Activated CD4-positive, alpha-beta memory T cell treated with anti-CD3 and anti-CD28 coated beads for 36 hours (primary cell): ENCODE measurements at regions not wholly inside any gene's neighbourhood (a gene's known extent, or its start where the extent isn't known, plus 50 kb on each side); places are given as distances from the start of the nearest gene placed in this dataset.

ENCODE experiments used
- CTCF ChIA-PET: fragments of 350-600 bp; sonication (Branson Sonifier 250); formaldehyde crosslinking; loops from one replicate; lab custom pipeline; 2021; ENCODE audit warnings: antibody characterized with exemption, inconsistent platforms; lab: Charles Lee
- POLR2A ChIA-PET: fragments of 350-600 bp; sonication (Branson Sonifier 250); formaldehyde crosslinking; loops from one replicate; lab custom pipeline; 2021; ENCODE audit warnings: antibody characterized with exemption; lab: Charles Lee
- DNase-seq: peaks from one replicate; pipeline ENCODE4 v3.0.0-alpha.2; 2020
- H3K27ac Mint-ChIP-seq: one replicate; pipeline ENCODE4 v1.8.0; 2021; ENCODE audit warnings: mixed read lengths
- H3K27me3 Mint-ChIP-seq: one replicate; pipeline ENCODE4 v1.8.0; 2021; ENCODE audit warnings: mixed read lengths
- H3K36me3 Mint-ChIP-seq: one replicate; pipeline ENCODE4 v1.8.0; 2021; ENCODE audit warnings: mixed read lengths
- H3K4me1 Mint-ChIP-seq: one replicate; pipeline ENCODE4 v1.8.0; 2021; ENCODE audit warnings: low read depth, mixed read lengths
- H3K4me3 Mint-ChIP-seq: one replicate; pipeline ENCODE4 v1.8.0; 2021; ENCODE audit warnings: mild to moderate bottlenecking, mixed read lengths
- H3K9me3 Mint-ChIP-seq: one replicate; pipeline ENCODE4 v1.8.0; 2021; ENCODE audit warnings: mixed read lengths
- intact Hi-C: fragments of 100-400 bp; cut with micrococcal nuclease; formaldehyde crosslinking; loops from one replicate; pipeline ENCODE4 v1.15.1; 2023

DNA sequence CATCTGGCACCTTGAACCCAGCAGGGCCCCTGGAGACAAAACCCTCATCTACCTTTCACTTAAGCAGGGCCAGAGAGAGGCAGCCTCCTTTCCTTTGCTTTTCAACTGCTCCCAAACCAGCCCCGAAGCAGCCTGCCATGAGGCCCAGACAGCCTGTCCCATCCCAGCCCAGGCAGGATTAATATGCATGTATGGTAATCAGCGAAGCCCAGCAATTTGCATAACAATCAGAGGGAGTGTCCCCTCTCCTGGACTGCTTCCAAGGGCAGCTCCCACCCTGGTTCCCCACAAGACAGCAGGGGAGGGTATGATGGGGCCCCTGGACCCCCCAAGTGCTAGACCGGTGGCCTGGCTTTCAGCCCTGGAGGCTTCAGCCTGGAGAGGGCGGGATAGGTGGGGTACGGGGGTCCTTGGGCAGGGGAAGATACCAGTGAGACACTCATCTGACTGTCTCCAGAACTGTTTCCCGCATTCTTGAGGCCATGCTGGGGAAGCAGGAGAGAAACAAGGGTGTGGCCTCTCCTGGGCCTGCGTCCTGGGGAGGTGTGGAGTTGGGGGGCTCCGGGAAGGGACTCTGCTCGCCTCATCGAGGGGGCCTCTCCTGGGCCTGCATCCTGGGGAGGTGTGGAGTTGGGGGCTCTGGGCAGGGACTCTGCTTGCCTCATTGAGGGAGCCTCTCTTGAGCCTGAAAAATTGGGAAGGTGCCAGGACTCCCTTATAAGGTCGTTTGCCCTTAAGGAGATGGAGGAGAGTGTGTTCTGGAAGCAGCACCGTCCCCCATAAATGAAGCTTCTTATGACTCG lies 93.2 kb upstream of the PRR5 start:
- Mint-ChIP-seq H3K27me3 (peaks cover 19% of the 10 kb centered on the region), H3K4me1 (no peaks in the 10 kb centered on the region), H3K4me3 (no peak overlapping the region), H3K27ac (no peak overlapping the region), H3K9me3 (peaks cover 30% of the 10 kb centered on the region), H3K36me3 (no peaks in the 10 kb centered on the region)
- CTCF ChIA-PET: interaction anchor here (1.4 kb wide), 1 partner anchor 17 kb away, joined by 6 read pairs; no protein-coding TSS in a partner anchor
- POLR2A ChIA-PET: no interaction called here
- intact Hi-C loops: no loop called here
- DNase-seq: no peak

DNA sequence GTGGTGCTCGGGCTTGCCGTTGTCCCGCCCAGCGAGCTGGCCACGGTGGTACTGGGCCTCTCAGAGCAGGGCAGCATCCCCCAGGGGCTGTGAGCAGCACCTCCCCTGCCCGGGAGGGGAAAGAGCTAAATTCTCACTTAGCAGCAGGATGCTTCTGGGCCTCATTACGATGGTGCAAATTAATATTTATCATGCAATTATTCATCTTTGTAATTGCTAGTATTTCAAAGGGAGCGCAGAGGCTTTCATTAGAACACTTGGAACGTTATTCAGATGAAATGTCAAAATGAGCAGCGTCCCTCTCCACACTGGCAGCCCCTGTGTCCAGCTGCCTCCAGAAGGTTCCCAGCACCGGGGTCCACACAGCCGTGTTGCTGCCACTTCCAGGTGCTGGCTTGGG lies 95.9 kb upstream of the PRR5 start:
- DNase-seq: no peak
- ChIA-PET POLR2A (no interaction called here), CTCF (no interaction called here)
- intact Hi-C loops: no loop called here
- no peak overlapping the region for H3K4me3 Mint-ChIP-seq
- H3K9me3 Mint-ChIP-seq: peaks cover 8% of the 10 kb centered on the region
- no peak overlapping the region for H3K27ac Mint-ChIP-seq
- peaks cover 21% of the 10 kb centered on the region for H3K27me3 Mint-ChIP-seq
- no peaks in the 10 kb centered on the region for H3K4me1 Mint-ChIP-seq
- H3K36me3 Mint-ChIP-seq: no peaks in the 10 kb centered on the region

- CTCF ChIA-PET: no interaction called here
- Mint-ChIP-seq H3K9me3 (peaks cover 4% of the 10 kb centered on the region), H3K36me3 (no peaks in the 10 kb centered on the region), H3K27me3 (peaks cover 21% of the 10 kb centered on the region), H3K4me3 (no peak overlapping the region), H3K27ac (no peak overlapping the region), H3K4me1 (no peaks in the 10 kb centered on the region)
- intact Hi-C loops: no loop called here
- no peak for DNase-seq
- POLR2A ChIA-PET: no interaction called here
Observed at GRCh38 chr22:44605486-44605885, 96.5 kb upstream of the PRR5 start.

DNA sequence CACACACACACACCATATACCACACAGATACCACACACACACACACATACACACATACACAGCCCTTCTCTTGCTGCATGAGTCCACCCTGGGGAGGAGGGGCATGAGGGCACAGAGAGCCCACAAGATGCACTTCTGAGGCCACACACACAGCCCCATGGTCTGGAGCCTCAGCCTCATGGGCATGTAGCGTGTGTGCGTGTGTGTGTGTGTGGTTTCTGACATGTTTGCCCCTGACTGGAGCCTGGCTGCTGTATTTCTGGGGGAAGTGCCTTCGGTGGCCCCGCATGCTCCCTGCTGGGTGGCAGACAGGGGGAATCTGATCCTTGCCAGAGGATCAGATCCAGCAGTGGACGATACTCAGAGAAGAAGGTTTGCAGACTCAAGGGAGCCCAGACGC lies 97.0 kb upstream of the PRR5 start:
- intact Hi-C loops: no loop called here
- POLR2A ChIA-PET: no interaction called here
- no peaks in the 10 kb centered on the region for H3K36me3 Mint-ChIP-seq
- H3K27me3 Mint-ChIP-seq: peaks cover 21% of the 10 kb centered on the region
- H3K27ac Mint-ChIP-seq: no peak overlapping the region
- DNase-seq: no peak
- no peaks in the 10 kb centered on the region for H3K9me3 Mint-ChIP-seq
- no peak overlapping the region for H3K4me3 Mint-ChIP-seq
- CTCF ChIA-PET: no interaction called here
- H3K4me1 Mint-ChIP-seq: no peaks in the 10 kb centered on the region

DNA sequence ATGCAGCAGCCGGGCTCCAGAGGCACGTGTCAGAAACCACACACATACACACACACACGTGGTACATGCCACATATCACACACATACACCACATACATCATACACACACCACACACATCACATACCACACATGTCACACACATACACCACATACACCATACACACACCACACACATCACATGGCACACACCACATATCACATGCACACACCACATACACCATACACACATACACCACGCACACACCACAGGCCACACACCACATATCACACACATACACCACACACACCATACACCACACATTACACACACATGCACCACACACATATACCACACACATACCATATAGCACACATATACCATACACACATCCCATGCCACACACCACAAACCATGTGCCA lies 97.5 kb upstream of the PRR5 start:
- CTCF ChIA-PET: no interaction called here
- POLR2A ChIA-PET: no interaction called here
- no peak overlapping the region for H3K4me3 Mint-ChIP-seq

DNA sequence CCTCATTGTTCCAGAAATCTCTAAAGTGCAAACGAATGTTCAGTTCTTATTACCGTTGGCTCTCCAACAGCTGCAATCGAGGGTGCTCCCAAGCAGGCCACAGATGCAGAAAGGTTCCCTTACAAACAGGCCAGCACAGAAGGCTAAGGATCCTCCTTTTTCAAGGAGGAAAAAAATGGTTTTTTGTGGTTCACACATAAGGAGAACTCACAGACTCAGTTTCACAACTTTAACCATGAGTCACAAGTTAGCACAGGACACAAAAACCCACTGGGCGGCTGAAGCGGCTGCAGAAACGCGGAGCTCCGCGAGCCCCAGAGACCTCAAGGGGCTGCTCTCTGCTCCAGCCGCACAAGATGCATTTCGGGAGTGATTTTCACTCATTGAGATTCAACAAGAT lies 98.2 kb upstream of the PRR5 start:
- CTCF ChIA-PET: no interaction called here
- POLR2A ChIA-PET: no interaction called here
- H3K27ac Mint-ChIP-seq: no peak overlapping the region
- H3K27me3 Mint-ChIP-seq: peaks cover 21% of the 10 kb centered on the region
- H3K4me1 Mint-ChIP-seq: no peaks in the 10 kb centered on the region
- intact Hi-C loops: no loop called here
- no peak for DNase-seq
- no peaks in the 10 kb centered on the region for H3K9me3 Mint-ChIP-seq
- H3K36me3 Mint-ChIP-seq: no peaks in the 10 kb centered on the region
- no peak overlapping the region for H3K4me3 Mint-ChIP-seq

More for the DNA sequence above, 97.5 kb upstream of the PRR5 start:
- intact Hi-C loops: no loop called here
- no peaks in the 10 kb centered on the region for H3K36me3 Mint-ChIP-seq
- H3K27ac Mint-ChIP-seq: no peak overlapping the region
- H3K9me3 Mint-ChIP-seq: no peaks in the 10 kb centered on the region
- H3K27me3 Mint-ChIP-seq: peaks cover 21% of the 10 kb centered on the region
- no peaks in the 10 kb centered on the region for H3K4me1 Mint-ChIP-seq
- DNase-seq: no peak

DNA sequence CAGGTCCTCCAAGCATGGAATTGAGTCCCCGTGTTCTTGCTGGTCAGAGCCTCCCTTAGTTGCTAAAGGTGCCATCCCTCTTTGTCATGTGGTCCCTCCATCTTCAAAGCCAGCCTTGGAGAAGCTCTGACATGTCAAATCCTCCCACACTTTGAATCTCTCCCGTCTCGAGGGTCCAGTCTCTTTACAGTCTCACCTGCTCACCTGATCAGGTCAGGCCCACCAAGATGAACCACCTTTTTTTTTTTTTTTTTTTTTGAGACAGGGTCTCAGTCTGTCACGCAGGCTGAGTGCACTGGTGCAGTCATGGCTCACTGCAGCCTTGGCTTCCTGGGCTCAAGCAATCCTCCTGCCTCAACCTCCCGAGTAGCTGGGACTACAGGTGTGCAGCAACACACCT lies 100.3 kb upstream of the PRR5 start:
- Mint-ChIP-seq H3K27me3 (peaks cover 15% of the 10 kb centered on the region), H3K36me3 (no peaks in the 10 kb centered on the region), H3K27ac (no peak overlapping the region), H3K9me3 (no peaks in the 10 kb centered on the region), H3K4me3 (no peak overlapping the region), H3K4me1 (no peaks in the 10 kb centered on the region)
- ChIA-PET CTCF (no interaction called here), POLR2A (interaction anchor here (0.6 to 1.1 kb wide), 2 partner anchors 51 to 304 kb away, joined by 3 read pairs; no protein-coding TSS in a partner anchor)
- intact Hi-C loops: no loop called here
- no peak for DNase-seq

DNA sequence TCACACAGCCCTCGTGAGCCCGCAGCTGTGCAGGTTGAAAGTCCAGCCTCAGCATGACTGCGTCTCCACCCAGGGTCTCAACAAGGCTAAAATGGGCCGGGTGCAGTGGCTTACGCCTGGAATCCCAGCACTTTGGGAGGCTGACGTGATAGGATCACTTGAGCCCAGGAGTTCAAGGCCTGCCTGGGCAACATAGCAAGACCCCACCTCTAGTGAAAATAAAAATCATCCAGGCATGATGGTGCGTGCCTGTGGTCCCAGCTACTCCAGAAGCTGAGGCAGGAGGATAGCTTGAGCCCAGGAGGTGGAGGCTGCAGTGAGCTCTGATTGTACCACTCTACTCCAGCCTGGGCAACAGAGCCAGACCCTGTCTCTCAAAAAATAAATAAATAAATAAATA lies 100.8 kb upstream of the PRR5 start:
- ChIA-PET POLR2A (interaction anchor here (1.1 kb wide), 1 partner anchor 50 kb away, joined by 3 read pairs; no protein-coding TSS in a partner anchor), CTCF (no interaction called here)
- peaks cover 16% of the 10 kb centered on the region for H3K27me3 Mint-ChIP-seq

GRCh38 chr22:44600207-44600785 lies 101.7 kb upstream of the PRR5 start:
- H3K9me3 Mint-ChIP-seq: no peaks in the 10 kb centered on the region
- intact Hi-C loops: no loop called here
- peaks cover 18% of the 10 kb centered on the region for H3K27me3 Mint-ChIP-seq
- no peak overlapping the region for H3K4me3 Mint-ChIP-seq
- ChIA-PET POLR2A (no interaction called here), CTCF (no interaction called here)
- no peak overlapping the region for H3K27ac Mint-ChIP-seq
- H3K4me1 Mint-ChIP-seq: peaks cover 2% of the 10 kb centered on the region
- H3K36me3 Mint-ChIP-seq: no peaks in the 10 kb centered on the region
- no peak for DNase-seq

More for the DNA sequence above, 100.8 kb upstream of the PRR5 start:
- Mint-ChIP-seq H3K9me3 (no peaks in the 10 kb centered on the region), H3K36me3 (no peaks in the 10 kb centered on the region), H3K27ac (no peak overlapping the region), H3K4me3 (no peak overlapping the region), H3K4me1 (no peaks in the 10 kb centered on the region)
- intact Hi-C loops: no loop called here
- no peak for DNase-seq

DNA sequence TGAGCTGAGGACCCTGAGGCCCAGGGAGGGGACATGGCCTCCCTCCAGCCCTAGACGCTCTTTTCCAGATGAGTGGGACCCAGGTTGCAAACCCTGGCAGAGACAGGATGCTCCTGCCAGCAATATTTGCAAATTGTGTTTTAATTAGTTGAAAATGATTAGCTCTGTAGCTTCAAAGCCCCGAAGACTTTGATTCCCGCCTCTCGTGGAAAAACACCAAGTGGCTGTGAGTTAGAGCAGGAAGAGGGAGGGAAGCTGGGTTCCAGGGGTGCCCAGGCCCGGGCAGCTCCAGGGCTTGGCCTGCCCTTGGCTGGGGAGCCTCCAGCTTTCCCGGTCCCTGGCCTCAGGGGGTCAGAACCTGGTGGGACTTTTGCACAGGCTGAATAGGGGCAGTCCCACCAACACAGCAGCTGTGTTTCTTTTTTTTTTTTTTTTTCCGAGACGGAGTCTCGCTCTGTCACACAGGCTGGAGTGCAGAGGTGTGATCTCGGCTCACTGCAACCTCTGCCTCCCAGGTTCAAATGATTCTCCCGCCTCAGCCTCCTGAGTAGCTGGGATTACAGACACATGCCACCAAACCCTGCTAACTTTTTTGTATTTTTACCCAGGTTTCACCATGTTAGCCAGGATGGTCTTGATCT lies 101.6 kb upstream of the RTL6 start:
- Mint-ChIP-seq H3K27ac (no peak overlapping the region), H3K9me3 (no peaks in the 10 kb centered on the region), H3K4me1 (peaks cover 2% of the 10 kb centered on the region), H3K27me3 (peaks cover 18% of the 10 kb centered on the region), H3K4me3 (no peak overlapping the region), H3K36me3 (no peaks in the 10 kb centered on the region)
- intact Hi-C loops: no loop called here
- POLR2A ChIA-PET: no interaction called here
- no peak for DNase-seq
- CTCF ChIA-PET: interaction anchor here (1.4 kb wide), 1 partner anchor 26 kb away, joined by 3 read pairs; no protein-coding TSS in a partner anchor

DNA sequence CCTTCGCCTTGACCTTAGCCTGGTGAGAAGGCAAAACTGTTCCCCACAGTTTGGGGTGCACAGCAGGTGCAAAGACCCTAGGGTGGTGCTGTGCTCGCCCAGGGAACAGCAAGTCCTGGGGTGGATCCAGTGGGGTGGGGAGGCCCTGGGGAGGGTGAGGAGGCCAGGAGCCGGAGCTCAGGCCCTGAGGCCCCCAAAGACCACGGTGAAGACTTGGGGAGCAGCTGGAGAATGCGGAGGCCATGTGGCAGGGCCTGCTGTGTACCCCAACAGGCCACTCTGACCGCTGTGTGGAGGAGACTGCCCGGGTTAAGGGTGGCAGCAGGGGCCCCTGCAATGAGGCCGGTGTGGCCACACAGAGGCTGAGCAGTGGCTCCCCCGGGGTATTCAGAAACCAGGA lies 101.1 kb upstream of the RTL6 start:
- intact Hi-C loops: no loop called here
- Mint-ChIP-seq H3K36me3 (no peaks in the 10 kb centered on the region), H3K4me1 (peaks cover 2% of the 10 kb centered on the region), H3K9me3 (no peaks in the 10 kb centered on the region), H3K27ac (no peak overlapping the region), H3K4me3 (no peak overlapping the region), H3K27me3 (peaks cover 20% of the 10 kb centered on the region)
- no peak for DNase-seq
- ChIA-PET CTCF (interaction anchor here (1.4 kb wide), 1 partner anchor 26 kb away, joined by 3 read pairs; no protein-coding TSS in a partner anchor), POLR2A (no interaction called here)

- Mint-ChIP-seq H3K4me3 (no peak overlapping the region), H3K36me3 (no peaks in the 10 kb centered on the region), H3K27ac (no peak overlapping the region), H3K4me1 (peaks cover 2% of the 10 kb centered on the region), H3K9me3 (no peaks in the 10 kb centered on the region), H3K27me3 (peaks cover 21% of the 10 kb centered on the region)
- intact Hi-C loops: no loop called here
- DNase-seq: no peak
- ChIA-PET POLR2A (no interaction called here), CTCF (no interaction called here)
Observed at GRCh38 chr22:44597616-44598015, 99.6 kb upstream of the RTL6 start.
